OCI-LY3 (cell line): ENCODE measurements at regions not wholly inside any gene's neighbourhood (a gene's known extent, or its start where the extent isn't known, plus 50 kb on each side); places are given as distances from the start of the nearest gene placed in this dataset.
"Not testable (repeated sequence)": the region's sequence is repeated elsewhere in the genome, so short reads cannot be mapped to it uniquely, and the experiment has no call there.

Source experiments
- CTCF ChIP-seq: fragments of 200-600, 300-600 bp; sonication (generic); IDR thresholded peaks from 2 replicates; pipeline ENCODE4 v1.5.1; 2014; ENCODE audit warnings: antibody characterized with exemption, low read length, low read depth
- EZH2phosphoT487 ChIP-seq: fragments of 200-600 bp; shearing (Covaris generic); IDR thresholded peaks from 2 replicates; pipeline ENCODE4 v1.6.1; 2018; ENCODE audit warnings: antibody characterized with exemption, mixed run types, low read depth

GRCh38 chr4:9076486-9076885 is 93.7 kb upstream of the FAM90A26 start:
- not testable (repeated sequence) for TF ChIP-seq CTCF, EZH2phosphoT487
